ENCODE measurements at regions not wholly inside any gene's neighbourhood (a gene's known extent, or its start where the extent isn't known, plus 50 kb on each side); places are given as distances from the start of the nearest gene placed in this dataset.

DNA sequence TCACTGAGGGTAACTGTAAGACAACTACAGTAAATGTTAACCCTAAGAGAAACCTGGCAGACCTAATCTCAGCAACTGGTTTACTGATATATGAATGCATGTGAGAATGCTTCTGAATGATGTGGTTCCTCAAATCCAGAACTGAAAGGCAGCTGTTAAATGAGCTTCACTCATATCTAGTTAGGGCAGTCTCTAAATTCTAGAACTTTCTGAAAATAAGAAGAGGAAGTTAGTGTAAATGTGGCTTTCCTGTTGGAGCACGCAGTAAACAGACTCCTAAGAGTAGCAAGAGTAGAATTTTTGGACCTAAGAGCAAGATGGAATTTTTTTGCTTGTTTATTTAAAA lies 117.9 kb upstream of the KCNN2 start:
- no peak for DNase-seq
- Histone ChIP-seq H3K27ac (no peak overlapping the region), H3K27me3 (replicated peaks in 1 of 7) (no peaks in the 10 kb centered on the region), H3K4me3 (no peak overlapping the region), H3K36me3 (no peaks in the 10 kb centered on the region), H3K4me1 (no peaks in the 10 kb centered on the region), H3K9me3 (no peaks in the 10 kb centered on the region)
- 13 to 32% (median 16%) methylated on average over 1 of the region's 1 CpG for WGBS, 5 donors
- intact Hi-C loops (cut with DNase I; ENCODE audit: low total_unique reads): no loop called here
- TF ChIP-seq POLR2AphosphoS5 (IDR thresholded peaks at IDR 0.05) (no peak), POLR2A (IDR thresholded peaks at IDR 0.05) (no peak)

DNA sequence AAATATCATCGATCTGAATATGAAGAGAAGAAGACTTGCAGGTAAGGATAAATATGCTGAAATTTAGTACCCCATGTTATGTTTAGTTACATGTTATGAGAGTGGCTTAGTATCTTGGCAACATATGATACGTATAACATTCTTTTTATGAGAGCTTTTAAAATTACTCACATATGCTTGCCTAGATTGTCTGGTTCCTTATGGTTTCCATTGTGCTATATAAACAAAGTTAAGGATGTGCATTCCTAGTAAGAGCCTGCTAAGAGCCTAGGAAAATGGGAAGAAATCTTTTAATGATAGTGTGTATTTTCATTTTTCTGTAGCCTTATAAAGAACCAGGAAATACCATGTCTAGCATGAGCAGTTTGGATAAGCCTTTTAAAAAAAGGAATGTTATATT lies 112.0 kb upstream of the KCNN2 start:
- intact Hi-C loops (cut with DNase I; ENCODE audit: low total_unique reads): no loop called here
- no peaks in the 10 kb centered on the region for H3K27me3 ChIP-seq (replicated peaks in 1 of 7)
- H3K4me1 ChIP-seq: no peaks in the 10 kb centered on the region
- WGBS, 5 donors: 81 to 91% (median 85%) methylated on average over 2 of the region's 2 CpGs
- no peak overlapping the region for H3K4me3 ChIP-seq
- TF ChIP-seq POLR2A (IDR thresholded peaks at IDR 0.05): no peak
- no peak for TF ChIP-seq POLR2AphosphoS5 (IDR thresholded peaks at IDR 0.05)
- TF ChIP-seq, protein P1, sequence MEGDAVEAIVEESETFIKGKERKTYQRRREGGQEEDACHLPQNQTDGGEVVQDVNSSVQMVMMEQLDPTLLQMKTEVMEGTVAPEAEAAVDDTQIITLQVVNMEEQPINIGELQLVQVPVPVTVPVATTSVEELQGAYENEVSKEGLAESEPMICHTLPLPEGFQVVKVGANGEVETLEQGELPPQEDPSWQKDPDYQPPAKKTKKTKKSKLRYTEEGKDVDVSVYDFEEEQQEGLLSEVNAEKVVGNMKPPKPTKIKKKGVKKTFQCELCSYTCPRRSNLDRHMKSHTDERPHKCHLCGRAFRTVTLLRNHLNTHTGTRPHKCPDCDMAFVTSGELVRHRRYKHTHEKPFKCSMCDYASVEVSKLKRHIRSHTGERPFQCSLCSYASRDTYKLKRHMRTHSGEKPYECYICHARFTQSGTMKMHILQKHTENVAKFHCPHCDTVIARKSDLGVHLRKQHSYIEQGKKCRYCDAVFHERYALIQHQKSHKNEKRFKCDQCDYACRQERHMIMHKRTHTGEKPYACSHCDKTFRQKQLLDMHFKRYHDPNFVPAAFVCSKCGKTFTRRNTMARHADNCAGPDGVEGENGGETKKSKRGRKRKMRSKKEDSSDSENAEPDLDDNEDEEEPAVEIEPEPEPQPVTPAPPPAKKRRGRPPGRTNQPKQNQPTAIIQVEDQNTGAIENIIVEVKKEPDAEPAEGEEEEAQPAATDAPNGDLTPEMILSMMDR (IDR thresholded peaks at IDR 0.05 in 8 of 11, conservative IDR thresholded peaks at IDR 0.05 in 3 of 11): no peak
- DNase-seq: no peak
- no peak overlapping the region for H3K27ac ChIP-seq
- H3K36me3 ChIP-seq: no peaks in the 10 kb centered on the region
- H3K9me3 ChIP-seq: no peaks in the 10 kb centered on the region

DNA sequence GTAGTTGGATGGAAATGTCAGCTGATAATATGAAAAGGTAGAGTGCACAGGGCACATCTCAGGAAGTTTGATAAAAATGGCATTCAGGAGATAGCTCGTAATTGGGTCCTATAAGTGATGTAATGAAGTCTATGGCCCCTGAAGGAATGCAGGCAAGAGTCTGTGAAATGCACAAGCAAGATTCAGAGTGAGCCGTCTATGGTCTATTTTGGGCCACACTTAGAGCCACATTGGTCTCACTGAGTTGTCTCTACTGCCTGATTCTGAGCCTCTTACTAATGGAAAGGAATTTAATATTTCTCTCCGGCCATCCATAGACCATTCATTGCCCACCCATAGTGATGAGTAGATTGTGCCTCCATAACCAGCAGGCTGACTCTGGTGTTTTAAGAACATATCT lies 111.3 kb upstream of the KCNN2 start:
- 82 to 92% (median 87%) methylated on average over 3 of the region's 3 CpGs for WGBS, 5 donors
- H3K36me3 ChIP-seq: no peaks in the 10 kb centered on the region
- H3K4me1 ChIP-seq: no peaks in the 10 kb centered on the region
- no peak overlapping the region for H3K4me3 ChIP-seq
- H3K27me3 ChIP-seq (replicated peaks in 1 of 7): no peaks in the 10 kb centered on the region
- DNase-seq: no peak
- H3K27ac ChIP-seq: no peak overlapping the region
- no peaks in the 10 kb centered on the region for H3K9me3 ChIP-seq
- TF ChIP-seq, protein P1 (IDR thresholded peaks at IDR 0.05 in 8 of 11, conservative IDR thresholded peaks at IDR 0.05 in 3 of 11): no peak
- TF ChIP-seq POLR2AphosphoS5 (IDR thresholded peaks at IDR 0.05): no peak
- TF ChIP-seq POLR2A (IDR thresholded peaks at IDR 0.05): no peak
- intact Hi-C loops (cut with DNase I; ENCODE audit: low total_unique reads): no loop called here

DNA sequence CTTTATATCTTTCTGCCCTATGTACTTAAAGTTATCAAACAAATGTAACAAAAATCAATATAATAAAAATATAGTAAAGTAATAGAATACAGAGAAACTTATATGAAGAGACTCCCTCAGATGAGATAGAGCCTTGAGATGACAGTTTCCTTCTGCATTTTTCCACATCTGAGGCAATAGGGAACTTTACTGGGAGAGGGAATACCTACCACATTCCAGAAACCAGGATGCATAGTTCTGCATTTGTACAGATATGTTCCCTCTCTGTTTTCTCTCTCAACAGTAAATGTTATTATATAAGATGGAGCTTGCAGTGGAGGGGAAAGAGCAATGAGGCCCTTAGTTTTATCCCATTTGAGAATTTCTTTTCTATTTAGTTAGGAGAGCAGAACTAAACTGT lies 109.6 kb upstream of the KCNN2 start:
- TF ChIP-seq, protein P1 (IDR thresholded peaks at IDR 0.05 in 8 of 11, conservative IDR thresholded peaks at IDR 0.05 in 3 of 11): no peak
- TF ChIP-seq POLR2A (IDR thresholded peaks at IDR 0.05) (no peak), POLR2AphosphoS5 (IDR thresholded peaks at IDR 0.05) (no peak)
- intact Hi-C loops (cut with DNase I; ENCODE audit: low total_unique reads): no loop called here
- Histone ChIP-seq H3K9me3 (no peaks in the 10 kb centered on the region), H3K4me1 (no peaks in the 10 kb centered on the region), H3K36me3 (no peaks in the 10 kb centered on the region), H3K27me3 (replicated peaks in 1 of 7) (no peaks in the 10 kb centered on the region), H3K27ac (no peak overlapping the region), H3K4me3 (no peak overlapping the region)
- no peak for DNase-seq

DNA sequence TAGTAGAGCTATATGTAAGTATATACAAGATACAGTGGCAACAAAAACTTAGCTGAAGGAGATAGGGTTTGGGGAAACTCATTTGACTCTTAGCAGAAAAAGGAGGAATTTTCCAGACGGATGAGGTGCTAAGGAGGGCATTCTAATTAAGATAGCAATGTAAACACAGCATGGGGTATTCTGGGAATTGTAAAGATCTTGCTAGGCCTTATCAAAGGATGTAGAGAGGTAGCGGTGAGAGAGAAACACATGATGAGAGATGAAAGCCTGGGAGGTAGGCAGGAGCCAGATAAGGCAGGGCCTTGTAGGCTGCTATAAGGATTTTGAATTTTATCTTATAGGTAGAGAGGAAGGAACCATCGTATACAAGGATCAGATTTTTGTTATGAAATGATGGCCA lies 106.6 kb upstream of the KCNN2 start:
- Histone ChIP-seq H3K9me3 (no peaks in the 10 kb centered on the region), H3K27me3 (replicated peaks in 1 of 7) (no peaks in the 10 kb centered on the region), H3K4me1 (no peaks in the 10 kb centered on the region), H3K36me3 (no peaks in the 10 kb centered on the region), H3K27ac (no peak overlapping the region), H3K4me3 (no peak overlapping the region)
- DNase-seq: no peak
- intact Hi-C loops (cut with DNase I; ENCODE audit: low total_unique reads): no loop called here
- TF ChIP-seq POLR2AphosphoS5 (IDR thresholded peaks at IDR 0.05): no peak
- no peak for TF ChIP-seq POLR2A (IDR thresholded peaks at IDR 0.05)
- TF ChIP-seq, protein P1 (IDR thresholded peaks at IDR 0.05 in 8 of 11, conservative IDR thresholded peaks at IDR 0.05 in 3 of 11): no peak
- 40 to 54% (median 45%) methylated on average over 3 of the region's 3 CpGs for WGBS, 5 donors
